GM19328 (cell line): ENCODE measurements at regions not wholly inside any gene's neighbourhood (a gene's known extent, or its start where the extent isn't known, plus 50 kb on each side); places are given as distances from the start of the nearest gene placed in this dataset.

ENCODE experiments used
- ATAC-seq: cut with Tn5 transposase; IDR thresholded peaks from one replicate; pipeline ENCODE4 v1.9.1; 2021; ENCODE audit warnings: mild to moderate bottlenecking, moderate library complexity; ENCODE audit not compliant: unreplicated experiment

DNA sequence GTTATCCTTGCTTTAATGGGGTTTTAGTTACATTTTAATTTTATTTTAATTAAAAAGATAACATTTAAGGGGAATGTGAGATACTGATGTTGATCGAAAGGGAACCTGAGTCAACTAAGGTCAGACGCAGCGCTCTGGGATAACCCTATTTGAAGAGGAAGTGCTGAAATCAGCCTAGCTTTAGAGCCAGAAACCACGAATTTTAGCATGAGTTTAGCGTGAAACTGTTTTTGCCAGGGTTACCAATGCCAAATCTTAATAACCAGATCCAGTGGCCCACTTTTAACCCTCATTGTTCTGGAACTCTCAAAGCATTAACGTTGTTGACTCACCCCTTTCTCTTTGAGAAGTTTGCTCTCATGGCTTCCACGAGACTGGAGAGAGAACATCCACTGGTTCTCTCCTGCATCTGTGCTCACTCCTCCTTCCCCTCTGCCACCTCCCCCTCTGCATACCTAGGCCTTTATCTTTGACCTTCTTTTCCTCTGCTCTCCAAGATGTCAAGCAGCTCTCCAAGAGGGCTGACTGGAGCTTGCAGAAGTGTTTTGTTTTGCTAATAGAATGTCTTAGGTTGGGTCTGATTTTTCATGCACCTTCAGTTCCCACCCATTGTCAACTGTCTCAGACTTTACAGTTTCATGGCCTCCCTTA, 198.3 kb upstream of the CELF2 start:
- no peak for ATAC-seq

GRCh38 chr10:10821926-10822325, 195.7 kb upstream of the CELF2 start:
- ATAC-seq = no peak

DNA sequence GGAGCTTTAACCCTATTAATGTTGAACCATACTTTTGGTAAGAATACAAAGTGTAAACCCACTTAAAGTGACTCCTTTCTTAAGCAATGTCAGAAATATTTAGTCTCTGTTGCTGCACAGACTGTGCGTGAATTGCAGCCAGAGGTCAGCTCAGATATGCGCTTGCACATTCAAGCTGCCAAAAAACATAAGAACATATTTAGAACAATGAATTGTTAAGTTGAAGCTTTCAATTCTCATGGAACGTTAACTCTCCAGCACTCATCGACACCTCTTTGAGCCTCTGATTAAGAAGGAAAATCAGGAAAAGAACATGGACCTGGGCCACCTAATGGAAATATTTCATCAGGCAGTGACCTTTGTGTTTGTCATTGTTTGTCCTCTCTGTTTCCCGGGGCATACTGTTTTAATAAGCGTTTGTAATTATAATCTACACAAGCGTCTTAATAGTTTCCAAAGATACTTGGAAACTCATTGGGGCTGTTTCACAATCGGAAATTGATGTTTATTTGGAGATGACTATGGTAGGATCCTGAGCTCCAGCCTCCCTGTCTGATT, 193.0 kb upstream of the CELF2 start:
- no peak for ATAC-seq

GRCh38 chr10:10826125-10826524, 191.5 kb upstream of the CELF2 start:
- no peak for ATAC-seq

DNA sequence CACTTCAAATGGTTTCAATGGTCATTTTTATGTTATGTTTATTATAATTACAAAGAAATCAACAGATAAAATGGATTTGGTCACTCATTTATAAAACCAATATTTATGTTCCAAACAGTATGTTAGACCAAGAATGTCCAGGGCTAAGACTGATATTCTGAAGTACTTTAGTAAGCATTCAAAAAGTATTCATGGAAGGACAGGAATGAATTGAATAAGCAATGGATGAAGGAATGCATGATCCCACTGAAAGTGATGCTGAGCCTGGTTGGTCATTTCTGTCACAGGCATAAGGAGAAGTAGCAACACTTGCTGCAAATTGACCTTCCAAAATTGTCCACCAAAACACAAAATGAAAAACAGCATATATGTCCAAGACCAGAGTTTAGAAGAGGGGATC, 189.0 kb upstream of the CELF2 start:
- no peak for ATAC-seq

DNA sequence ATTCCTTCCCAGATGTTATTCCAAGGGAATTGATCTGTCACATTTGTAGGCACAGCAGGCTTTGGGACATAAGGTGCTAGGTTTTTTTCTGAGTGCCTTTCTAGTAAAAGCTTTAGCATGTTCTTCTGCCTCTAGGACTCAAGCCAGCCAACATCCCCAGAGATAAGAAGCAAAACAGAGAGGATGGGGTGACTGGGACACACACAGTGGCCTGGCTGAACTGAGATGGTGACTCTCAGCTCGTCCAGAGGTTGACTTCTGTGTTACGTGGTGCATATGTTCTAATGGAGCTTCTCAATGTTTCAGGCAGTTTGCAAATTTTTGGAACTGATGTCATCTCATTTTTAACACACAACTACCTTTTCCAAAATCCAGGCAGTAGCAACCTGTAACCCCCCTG, 188.1 kb upstream of the CELF2 start:
- no peak for ATAC-seq

DNA sequence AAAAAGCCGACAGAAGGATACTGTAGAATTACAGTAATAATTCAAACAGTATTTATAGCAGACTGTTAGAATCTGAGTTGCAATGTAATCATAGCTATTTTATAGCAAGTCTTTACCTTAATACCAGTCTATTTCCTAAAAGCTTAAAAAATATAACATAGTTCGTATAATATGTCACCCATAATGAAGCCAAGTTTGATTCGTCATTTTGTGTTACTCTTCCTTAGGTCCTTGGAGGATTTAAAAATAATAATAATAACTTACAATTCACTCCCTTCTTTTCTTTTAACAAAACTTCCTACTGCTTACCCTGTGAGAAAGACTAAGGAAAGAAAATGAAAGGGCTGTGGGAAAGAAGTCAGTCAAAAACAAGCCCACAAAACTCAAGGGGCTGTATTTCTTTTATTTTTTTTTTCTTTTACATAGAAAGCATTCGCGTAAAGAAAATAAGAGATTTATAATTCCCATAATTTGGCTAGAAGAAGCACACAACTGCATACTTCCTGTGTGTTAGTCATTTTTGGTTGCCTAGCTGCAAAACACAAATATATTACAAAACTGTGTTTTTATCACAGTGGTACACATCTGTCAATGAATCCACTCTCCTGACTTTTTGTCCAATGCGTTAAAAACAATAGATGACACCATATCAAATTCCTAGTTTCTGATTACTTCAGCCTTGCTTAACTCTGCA, 187.2 kb upstream of the CELF2 start:
- ATAC-seq = no peak

- ATAC-seq = no peak
These were observed 186.6 kb upstream of the CELF2 start for GRCh38 chr10:10831085-10831484.

- no peak for ATAC-seq
These were observed 183.7 kb upstream of the CELF2 start for GRCh38 chr10:10833955-10834354.

DNA sequence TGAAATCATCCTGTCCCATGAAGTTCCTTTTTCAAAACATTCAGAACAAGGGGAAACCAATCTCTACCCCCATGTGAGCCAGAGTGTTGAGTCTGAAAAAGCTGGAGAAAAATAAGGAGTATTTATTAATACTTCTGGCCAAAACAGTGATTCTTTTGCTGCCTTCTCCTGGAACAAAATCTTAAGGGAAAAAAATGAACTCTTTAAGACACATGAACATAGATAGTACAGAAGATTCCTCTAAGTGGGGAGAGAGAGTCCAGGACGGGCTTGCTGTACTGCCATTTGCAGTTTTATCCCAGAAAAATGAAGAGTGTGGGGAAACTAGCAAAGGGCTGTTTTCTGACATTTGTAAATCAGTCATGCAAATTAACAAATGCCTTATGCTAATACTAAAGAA, 173.4 kb upstream of the CELF2 start:
- no peak for ATAC-seq

- ATAC-seq = no peak
These were observed 172.5 kb upstream of the CELF2 start for GRCh38 chr10:10845185-10845584.

DNA sequence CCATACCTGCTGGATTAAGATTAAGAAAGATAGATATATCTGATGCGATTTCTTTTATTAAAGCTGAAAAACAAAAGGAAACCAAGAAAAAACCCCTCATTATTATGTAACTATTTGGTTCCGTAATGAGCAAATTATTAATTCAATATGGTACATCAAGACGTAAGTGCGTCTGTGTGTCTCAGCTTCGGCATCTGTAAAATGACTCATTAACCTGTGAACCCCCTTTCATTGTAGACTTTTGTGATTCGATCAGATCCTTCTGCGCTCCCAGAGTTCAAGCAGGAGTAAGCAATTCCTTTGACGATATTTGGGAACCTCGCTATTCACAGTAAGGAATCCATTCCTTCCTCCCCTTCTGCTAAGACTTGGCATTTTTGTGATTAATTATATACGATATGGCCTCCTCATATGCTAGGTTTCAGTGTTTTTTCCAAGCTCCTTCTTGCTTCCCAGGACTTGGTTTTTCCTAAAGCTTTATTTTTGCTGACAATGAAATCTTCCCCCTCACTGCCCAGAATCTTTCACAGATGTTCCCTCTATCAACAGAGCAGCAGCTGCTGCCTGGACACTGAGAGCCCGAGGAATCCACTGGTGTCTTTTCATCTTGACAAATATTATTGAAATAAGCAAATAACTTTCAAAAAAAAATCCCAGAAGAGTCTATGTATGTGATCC, 171.7 kb upstream of the CELF2 start:
- no peak for ATAC-seq

- ATAC-seq = no peak
These were observed 171.2 kb upstream of the CELF2 start for GRCh38 chr10:10846504-10846900.

DNA sequence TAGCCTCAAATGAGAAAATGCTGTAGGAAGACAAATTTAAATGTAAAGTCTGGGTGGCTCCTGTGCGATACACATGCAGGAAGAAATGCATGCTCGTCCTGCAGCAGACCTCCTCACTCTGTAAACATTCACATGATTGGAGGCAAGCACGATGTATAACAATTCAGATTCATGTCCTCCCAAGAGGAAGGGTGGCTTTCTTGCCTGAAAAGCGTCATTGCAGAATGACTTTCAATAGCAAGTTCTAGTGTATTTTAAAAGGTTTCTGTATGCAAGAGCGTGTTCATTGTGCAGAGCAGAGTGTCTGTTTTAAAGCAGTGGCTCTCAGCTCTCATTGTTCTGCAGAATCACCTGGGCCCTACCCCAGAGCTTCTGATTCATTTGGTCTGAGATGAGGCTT, 170.3 kb upstream of the CELF2 start:
- ATAC-seq = no peak

- no peak for ATAC-seq
These were observed 169.1 kb upstream of the CELF2 start for GRCh38 chr10:10848488-10849111.

GRCh38 chr10:10849306-10849705, 168.4 kb upstream of the CELF2 start:
- no peak for ATAC-seq

- no peak for ATAC-seq
These were observed 167.5 kb upstream of the CELF2 start for GRCh38 chr10:10850214-10850613.

- no peak for ATAC-seq
These were observed 165.2 kb upstream of the CELF2 start for GRCh38 chr10:10852464-10852863.

GRCh38 chr10:10853954-10854353, 163.7 kb upstream of the CELF2 start:
- no peak for ATAC-seq

DNA sequence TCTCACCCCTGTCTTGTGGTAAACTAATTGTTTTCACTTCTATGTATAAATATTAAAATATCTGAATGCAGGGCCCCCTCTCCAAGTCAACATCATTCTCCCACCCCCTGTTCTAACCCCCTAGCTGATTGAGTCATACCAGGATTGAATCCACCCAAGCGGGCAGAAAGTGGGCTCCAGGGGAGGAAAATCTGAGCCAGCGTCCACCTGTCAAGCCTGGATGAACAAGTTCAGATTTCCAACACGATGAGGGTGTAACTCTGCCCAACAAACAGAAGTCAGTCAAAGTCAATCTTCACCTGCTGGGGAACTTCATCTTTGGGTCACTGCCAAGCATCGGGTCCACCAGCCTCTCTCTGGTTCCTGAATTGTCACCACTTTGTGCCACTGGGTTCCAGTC, 162.9 kb upstream of the CELF2 start:
- ATAC-seq = no peak

DNA sequence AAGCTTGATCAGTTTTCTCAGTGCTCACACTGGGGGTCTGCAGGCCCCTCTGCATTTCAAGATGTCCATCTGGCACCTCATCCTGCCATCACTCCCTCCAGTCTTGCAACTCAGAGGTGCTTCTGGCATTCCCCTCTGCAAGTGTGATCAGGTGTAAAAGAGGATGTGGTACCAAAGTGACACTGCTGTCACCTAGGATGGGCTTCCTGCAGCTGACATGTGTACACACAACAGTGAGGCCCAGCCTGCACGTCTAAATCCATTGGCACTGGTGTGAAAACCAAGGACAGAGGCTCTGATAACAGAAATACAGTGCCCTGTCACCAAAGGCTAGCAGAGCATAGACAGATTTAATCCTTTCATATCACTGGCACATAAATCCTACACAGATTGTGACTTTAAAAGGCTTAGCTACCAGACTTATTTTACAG, 162.5 kb upstream of the CELF2 start:
- no peak for ATAC-seq
